Urothelium cell line (cell line): ENCODE measurements at regions not wholly inside any gene's neighbourhood (a gene's known extent, or its start where the extent isn't known, plus 50 kb on each side); places are given as distances from the start of the nearest gene placed in this dataset.
A peak's percentile ranks its signal among the peaks of the same experiment; 100 is the strongest.

Source experiments
- DNase-seq: peaks from one replicate; pipeline ENCODE4 v3.0.0; 2011; ENCODE audit warnings: low spot score, mixed read lengths
- FAIRE-seq: peaks from 2 replicates; lab custom pipeline; 2011; peaks lifted over from hg19 to GRCh38; lab: Jason Lieb, UNC

DNA sequence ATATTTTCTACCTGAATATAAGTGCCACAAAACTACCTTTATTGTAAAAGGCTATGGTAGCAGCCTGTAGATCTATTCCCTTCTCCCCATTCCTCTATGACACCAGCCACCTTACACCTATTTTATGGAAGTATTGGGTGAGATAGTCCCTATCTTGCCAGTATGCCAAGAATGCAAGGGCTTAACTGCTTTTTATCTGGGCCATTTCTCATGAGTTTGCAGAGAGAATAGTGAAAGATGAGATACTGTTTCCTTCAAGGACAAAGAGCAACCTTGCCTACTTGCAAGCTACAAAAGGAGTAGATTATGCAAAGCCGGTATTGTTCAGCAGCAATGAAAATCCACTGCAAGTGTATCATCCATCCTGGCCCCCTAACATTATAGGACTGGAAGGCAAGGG is 1775.6 kb upstream of the SEL1L start:
- FAIRE-seq (no peak), DNase-seq (no peak)

DNA sequence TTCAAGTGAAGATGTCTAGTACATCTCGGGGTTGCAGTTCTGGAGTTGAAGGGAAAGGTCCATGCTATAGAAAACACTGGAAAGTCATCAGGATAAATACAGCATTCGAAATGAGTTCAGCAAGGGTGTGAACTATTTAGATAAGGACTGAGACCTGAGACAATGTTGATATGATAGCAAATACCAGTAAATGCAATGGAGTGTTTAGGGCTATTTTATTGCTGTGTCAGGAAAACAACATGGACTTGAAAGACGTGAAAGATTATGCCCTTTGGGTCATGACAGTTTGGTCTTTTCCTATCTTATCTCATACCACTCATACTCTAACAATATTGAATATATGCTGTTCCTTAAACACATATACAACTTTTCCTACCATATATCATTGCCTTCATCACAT is 1776.2 kb upstream of the SEL1L start:
- FAIRE-seq (no peak), DNase-seq (no peak)

DNA sequence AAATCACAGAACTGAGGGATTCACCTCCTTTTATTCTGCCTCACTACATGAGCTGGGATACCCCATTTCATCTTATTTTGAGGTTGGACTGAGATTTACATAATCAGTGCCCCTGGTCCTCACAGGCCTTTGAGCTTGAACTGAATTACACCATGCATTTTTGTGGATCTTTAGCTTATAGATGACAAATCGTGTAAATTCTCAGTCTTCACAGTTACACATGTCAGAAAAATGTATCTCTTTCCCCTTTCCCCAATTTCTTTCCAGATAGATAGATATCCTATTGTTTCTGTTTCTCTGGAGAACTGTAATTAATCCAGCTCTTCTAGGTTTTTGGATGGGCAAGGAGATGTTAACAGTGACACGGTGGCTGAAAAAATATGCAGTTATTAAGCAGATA is 1778.9 kb upstream of the SEL1L start:
- DNase-seq: no peak
- FAIRE-seq: no peak

DNA sequence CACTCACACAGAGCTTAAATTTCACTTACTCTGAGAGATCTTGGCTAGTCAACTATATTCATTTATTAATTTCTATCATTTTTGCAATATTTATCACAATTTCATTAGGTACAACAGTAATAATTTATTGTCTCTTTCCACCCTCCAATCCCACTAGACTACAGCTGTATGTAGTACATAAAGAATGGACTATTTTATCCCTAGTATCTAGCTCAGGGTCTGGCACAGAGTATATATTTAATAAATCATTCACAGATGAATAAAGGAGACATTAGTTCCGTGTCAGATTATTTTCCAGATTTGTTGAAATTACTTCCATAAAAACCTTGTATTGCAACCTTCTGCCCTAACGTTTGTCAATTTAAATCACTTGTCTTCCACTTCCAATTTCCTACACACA is 1781.1 kb upstream of the SEL1L start:
- DNase-seq (no peak), FAIRE-seq (no peak)

DNA sequence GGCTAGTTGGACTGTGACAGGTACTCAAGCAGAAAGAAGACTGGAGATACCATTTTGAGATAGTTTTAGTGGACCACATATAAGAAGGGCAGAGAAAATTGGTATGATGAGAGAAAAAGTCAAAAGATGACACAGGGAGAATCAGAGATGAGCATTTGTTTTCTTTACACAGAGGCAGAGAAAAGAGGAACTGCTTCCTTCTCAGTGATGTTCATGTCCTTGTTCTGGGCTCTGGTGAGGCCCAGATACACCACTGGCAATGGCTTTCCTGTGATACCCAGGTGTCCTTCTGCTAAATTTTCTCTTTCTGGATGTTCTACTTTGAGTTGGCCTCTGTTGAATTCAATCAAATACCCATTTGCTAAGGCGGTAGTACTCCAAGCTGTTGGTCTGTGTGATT is 1782.7 kb upstream of the SEL1L start:
- no peak for FAIRE-seq
- DNase-seq: no peak

DNA sequence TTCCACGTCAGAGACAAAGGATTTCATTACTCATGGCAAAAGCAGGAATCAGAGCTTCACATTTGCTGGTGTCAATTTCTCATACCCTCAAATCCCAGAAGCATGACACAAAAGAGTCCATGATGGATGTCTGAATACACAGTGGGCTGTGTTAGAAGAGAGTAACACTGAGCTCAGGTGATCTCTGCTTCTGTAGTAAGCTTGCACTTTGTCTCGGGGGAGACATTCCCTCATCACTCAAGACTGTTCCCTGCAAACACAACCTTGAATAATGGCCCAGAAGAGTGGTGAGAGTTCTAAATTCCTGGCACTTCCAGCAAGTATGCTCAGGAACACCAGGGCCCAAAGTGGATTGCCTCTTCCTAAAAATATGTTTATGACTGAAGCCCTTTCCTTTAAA is 1787.2 kb upstream of the SEL1L start:
- no peak for FAIRE-seq
- no peak for DNase-seq

DNA sequence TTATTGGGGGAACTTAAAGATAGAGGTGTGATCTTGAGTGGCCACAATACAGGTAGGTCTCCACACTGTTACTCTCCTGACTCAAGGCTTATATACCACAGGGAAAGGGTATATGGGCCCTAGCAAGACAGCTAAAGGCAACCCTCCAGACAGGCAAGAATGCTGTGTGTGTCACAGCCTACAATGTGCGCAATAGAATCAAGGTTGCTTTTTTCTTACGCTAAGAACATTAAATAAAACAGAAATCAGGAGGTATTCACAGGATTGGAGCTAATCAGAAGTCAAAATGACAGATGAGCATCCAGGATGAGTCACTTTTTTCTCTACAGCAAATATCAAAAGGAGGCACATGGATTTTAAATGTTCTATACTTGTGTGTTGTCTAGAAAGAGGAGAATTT is 1797.9 kb upstream of the SEL1L start:
- FAIRE-seq: no peak
- DNase-seq: no peak

DNA sequence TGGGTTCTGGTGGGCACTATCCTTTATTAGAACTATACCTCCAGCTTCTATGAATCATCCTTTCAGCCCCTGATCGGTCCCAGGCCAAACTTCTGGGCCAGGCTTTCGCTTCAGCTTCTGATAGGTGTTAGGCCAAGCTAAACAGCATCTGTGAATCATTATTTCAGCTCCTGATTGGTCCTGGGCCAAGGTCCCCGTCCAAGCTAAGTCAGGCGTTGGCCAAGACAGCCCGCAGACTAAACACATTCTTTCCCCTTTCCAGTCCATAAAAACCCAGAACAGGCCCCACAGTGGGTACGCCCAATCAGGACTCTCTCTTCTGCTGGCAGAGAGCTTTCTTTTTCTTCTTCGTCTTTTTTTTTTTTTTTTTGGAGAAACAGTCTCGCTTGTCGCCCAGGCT is 1808.9 kb upstream of the SEL1L start:
- FAIRE-seq (no peak), DNase-seq (no peak)

DNA sequence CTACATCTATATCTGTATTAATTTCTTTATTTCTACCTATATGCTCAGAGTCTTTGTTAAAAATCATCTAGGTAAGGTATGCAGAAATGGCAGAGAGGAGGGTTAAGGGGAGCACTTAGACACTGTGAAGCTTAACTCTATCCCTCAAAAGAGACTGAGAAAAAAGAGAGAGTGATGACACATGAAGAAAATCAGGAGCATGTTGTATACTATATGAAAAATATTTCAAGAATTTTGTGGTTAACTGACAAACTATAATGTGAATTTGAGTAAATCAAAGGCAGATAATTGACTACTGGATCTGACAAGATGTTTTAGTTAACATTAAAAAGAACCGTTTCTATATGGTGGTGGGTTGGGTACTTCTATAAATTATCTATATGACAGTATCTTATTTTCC is 1814.2 kb upstream of the SEL1L start:
- DNase-seq (peak; percentile 4), FAIRE-seq (no peak)

DNA sequence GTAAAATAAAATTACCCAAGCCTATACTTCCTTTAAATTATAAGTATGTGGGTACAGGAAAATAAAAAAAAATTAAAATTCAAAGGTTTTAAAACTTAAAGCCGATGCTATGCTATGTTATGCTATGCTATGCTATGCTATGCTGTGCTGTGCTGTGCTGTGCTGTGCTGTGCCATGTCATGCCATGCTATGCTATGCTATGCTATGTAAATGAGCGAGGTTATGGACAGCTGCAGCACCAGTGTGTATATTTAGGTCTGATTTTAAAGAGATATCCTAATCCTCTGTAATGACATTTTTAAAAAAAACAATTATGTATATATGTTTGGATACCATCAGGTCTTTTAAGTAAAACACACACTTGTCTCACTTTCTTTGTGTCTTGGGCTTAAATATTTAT is 1822.0 kb upstream of the SEL1L start:
- DNase-seq (no peak), FAIRE-seq (no peak)

DNA sequence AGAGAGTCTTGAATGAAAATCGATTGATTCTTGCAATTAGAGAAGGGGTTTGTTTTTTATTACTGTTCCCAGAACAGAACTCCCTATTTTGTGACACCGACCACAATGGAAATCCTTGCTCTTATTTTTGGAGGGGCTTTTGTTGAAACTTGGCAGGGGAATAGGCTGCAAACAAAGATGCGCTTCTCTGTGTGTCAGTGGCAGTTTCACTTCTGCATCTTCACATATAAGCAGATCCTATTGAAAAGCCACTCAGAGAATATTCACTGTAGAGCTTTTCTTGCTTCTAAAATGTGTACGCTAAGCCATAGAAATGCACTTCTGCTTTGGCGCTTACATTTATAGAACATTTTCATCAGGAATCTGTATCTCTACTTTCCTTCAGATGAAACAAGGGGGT is 1822.4 kb upstream of the SEL1L start:
- FAIRE-seq (no peak), DNase-seq (no peak)

DNA sequence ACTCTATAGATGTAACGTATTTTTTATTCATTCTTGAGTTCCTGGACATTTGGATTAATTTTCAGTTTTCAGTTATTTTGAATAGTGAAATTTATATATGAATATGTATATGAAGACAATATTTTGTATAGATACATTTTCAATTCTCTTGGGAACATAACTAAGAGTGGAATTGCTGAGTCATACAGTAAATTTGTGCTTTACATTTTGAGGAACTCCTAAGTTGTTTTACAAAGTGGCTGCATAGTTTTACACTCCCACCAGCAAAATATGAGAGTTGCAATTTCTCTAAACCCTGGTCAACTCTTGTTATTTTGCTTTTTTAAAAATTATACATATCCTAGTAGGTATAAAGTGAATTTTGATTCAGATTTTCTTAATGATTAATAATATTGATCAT is 1838.6 kb upstream of the SEL1L start:
- FAIRE-seq: no peak

DNA sequence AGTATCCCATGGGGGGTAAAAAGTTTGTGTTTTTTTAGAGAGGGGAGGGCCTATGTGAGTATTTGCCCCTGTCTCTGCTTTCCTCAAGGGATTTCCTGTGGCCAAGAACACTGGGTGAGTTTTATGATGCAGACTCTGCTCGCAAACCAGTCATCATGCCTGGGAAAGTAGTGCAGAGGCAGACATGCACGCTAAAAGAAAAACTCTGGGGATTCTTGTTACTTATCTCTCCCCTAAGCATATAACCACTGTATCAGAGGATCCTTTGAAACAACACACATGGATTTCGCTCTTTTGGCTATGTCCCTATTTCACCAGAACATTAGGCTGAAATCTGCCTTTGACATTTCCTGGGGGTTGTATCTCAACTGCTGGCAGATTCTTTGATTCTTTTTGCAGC is 1845.8 kb upstream of the SEL1L start:
- DNase-seq (no peak), FAIRE-seq (no peak)

More for the DNA sequence above, 1838.6 kb upstream of the SEL1L start:
- DNase-seq: no peak

DNA sequence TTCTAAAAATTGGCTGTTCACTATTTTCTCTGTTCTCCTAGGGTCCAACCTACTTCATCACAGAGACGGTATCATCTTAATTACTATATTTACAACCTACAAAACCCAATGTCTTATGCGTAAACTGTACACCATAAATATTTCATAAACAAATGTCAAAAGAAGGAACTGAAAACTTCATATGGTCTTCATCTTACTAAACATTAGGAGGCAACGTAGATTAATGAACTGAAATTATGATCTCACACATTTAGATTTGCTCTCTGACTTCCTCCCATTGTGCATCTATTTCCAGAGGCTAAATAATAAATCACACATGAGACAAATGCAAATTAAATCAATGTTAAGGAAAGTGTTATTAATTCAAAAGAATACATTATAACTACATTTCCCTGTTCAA is 1850.6 kb upstream of the SEL1L start:
- FAIRE-seq: no peak
- DNase-seq: no peak

DNA sequence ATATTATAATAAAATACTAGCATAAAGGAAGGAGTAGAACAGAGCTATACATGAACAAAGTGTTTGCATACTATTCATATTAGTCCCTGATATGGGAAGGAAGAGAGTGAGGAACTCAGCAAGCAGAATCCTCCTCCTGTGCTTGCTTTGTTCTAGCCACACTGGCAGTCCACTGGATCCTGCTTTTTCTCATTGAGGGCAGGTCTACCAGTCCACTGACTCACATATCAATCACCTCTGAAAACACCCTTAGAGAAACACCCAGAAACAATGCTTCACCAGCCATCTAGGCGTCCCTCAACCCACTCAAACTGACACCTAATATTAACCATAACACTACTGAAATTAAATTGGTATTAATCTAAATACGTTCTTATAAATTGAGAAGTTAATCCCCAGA is 1861.7 kb upstream of the SEL1L start:
- DNase-seq (no peak), FAIRE-seq (no peak)

DNA sequence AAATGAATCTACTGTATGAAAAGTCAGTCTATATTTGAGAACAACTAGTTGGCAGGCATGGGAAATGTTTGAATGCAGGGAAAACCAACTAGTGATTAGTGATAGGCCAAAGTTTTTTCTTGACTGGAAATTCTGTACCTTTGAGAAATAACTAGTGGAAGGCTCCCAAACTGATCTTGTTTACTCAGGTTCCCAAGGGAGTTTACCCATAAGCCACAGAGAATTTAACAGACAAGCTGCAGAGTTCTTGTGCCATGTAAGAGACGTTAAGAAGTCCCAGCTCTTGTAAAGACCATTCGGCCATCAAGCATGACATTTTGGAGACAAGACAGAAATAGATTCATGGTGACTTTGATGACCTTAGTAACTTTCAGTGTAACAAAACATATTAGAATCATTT is 1882.8 kb upstream of the SEL1L start:
- no peak for DNase-seq
- no peak for FAIRE-seq

DNA sequence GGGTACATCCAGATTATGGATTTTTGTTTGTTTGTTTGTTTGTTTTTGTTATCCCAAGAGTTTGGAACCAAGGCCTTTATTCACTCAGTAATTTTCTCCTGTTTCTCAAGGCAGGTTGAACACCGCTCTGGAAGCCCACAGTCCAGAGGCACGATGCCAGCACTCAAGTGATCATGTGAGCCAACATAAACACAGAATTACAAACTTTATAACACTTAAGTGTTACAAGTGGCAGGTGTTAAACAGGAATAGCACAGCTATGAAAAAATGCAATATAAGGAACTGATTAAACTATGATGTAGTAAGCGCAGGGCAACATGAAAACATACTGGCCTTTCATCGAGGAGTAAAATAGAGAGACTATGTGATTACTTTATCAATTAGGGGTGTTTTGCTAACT is 1885.8 kb upstream of the SEL1L start:
- no peak for DNase-seq
- no peak for FAIRE-seq

DNA sequence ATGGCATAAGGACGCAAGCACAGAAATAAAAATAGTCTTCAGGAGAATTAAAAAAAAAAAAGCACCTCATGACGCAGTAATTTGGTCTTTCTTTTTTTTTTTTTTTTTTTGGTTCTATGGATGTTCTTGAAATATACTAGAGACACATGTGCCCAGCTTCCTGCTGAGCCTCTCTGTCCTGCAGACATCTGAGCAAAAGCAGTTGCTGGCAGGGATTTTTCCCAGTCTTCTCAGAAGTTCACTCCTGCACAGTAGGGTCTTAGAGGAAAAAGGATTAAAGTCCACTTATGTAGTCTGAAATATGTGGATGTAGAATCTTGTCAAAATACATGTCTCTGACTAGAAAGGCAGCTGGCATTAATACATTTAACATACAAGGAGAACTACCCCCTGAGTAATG is 1888.1 kb upstream of the SEL1L start:
- DNase-seq: no peak
- FAIRE-seq: no peak

DNA sequence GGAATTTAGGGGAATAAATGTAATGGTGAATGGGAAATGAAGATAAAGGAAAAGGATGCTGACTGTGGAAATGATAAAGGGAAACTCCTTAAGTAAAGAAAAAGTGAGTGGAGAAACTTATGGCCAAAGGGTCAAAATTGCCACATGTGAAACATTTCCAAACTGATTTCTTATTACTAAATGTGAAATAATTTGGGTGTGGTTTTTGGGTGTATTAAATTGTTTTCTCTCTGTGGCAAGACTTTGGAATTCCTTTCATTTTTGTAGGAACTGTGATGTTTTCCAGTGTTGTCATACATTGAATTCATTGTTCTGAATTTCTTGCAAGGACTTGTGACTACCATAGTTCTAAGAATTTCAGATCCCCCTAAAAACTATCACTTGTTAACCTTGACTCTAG is 1891.5 kb upstream of the SEL1L start:
- no peak for FAIRE-seq
- DNase-seq: peak; percentile 8

DNA sequence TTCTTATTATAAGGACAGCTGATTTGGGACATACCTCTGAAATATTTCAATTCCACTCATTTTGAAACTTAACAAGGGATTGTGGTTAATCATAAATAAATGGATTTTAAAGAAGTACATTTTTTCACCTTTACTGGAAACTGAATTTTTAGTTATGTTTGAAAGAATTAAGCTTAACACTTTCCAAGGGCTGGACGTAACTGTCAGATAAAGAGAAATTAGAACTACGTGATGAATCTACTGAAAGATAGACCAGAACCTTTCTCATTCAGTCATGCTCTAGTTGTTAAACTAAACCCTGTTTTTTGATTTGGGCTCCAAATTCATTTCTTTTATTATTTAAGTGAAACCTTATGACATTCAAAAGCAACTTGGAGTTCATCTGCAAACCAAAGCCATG is 1892.1 kb upstream of the SEL1L start:
- DNase-seq: no peak
- FAIRE-seq: no peak

DNA sequence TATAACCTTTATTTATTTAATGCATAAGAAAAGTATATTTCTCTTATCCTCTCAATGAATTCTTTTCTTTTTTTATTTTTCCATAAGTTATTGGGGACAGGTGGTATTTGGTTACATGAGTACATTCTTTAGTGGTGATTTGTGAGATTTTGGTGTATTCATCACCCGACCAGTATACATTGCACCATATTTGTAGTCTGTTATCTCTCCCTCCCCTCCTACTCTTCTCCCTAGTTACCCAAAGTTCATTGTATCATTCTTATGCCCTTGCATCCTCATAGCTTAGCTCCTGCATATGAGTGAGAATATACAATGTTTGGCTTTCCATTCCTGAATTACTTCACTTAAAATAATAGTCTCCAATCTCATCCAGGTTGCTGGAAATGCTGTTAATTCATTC is 1900.0 kb upstream of the SEL1L start:
- no peak for FAIRE-seq
- no peak for DNase-seq

DNA sequence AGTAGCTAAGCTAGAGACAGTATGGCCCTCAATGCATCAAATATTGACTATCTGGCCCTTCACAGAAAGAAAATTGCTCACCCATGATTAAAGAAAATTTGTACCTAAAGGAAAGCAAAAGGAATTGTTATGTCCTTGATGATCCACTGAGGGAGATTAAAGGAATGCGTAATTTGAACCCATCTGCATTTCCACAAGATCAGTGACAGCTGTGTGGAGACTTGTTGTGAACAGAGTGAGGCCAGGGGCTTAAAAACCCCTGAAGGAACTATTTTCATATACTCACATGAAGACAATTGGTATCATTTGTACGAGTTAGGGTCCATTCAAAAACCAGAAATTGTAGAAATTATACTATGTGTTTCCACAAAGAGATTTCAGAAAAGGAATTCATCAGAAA is 1908.1 kb upstream of the SEL1L start:
- FAIRE-seq (no peak), DNase-seq (no peak)

DNA sequence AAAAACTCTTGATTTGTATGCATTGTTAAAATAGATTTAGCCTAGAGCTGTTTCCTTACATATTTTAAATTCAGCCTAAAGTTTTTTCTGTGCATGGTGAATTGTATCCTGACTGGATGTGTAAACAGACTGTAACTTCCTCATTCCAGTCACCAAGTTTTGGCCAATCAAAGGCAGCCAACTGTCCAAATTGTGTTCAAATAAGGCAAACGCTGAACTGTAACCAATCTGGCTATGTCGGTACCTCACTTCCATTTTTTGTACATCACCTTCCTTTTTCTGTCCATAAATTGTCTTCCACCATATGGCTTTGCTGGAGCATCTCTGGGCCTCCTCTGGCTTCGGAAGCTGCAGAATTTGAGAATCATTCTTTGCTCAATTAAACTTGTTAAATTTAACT is 1921.9 kb upstream of the SEL1L start:
- FAIRE-seq (no peak), DNase-seq (no peak)

DNA sequence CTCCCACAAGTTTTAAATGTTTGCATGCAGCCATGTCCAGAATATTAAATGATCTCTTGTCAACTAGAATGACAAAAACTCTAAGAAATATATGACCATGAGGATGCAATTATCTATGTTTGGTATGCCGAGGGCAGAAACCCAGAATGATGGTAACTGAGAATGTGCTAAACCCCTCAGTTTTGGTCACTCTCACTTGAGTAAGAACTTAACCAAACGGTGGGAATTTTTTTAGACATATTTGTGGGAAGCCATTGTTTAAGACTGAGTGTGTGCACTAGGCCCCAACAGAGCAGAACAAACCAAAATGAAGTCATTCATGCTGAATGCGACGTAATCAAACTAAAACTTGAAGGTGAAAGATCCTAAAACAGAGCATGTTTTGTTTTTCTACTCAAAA is 1927.9 kb upstream of the SEL1L start:
- FAIRE-seq (no peak), DNase-seq (no peak)
